CD14-positive monocyte (primary cell): ENCODE measurements at regions not wholly inside any gene's neighbourhood (a gene's known extent, or its start where the extent isn't known, plus 50 kb on each side); places are given as distances from the start of the nearest gene placed in this dataset.

Experiments used
- DNase-seq, 3 donors: peaks; one replicate each; pipeline ENCODE4 v3.0.0-alpha.2; 2011 to 2022
- H2AFZ ChIP-seq: 2 replicates; pipeline ENCODE4 v1.6.0; 2012; ENCODE audit warnings: mild to moderate bottlenecking, low read depth, low read length, inconsistent platforms; ENCODE audit not compliant: insufficient read depth, poor library complexity, severe bottlenecking
- H3K27ac ChIP-seq, 2 donors: 1 replicate in 1 of 2; 2 replicates in 1 of 2; pipeline ENCODE4 v1.5.1; 2012 to 2013; ENCODE audit warnings: low read length in 2 of 2, control low read depth in 1 of 2, inconsistent platforms in 1 of 2, low read depth in 1 of 2, mild to moderate bottlenecking in 1 of 2
- H3K27me3 ChIP-seq, 2 donors: one replicate each; pipeline versions ENCODE4 v1.6.0 to v1.6.1; 2011 to 2013; ENCODE audit warnings: low read length in 2 of 2; ENCODE audit not compliant: control insufficient read depth in 2 of 2, insufficient read depth in 2 of 2
- H3K36me3 ChIP-seq, 2 donors: replicated peaks in 1 of 2; 1 replicate in 1 of 2; 2 replicates in 1 of 2; pipeline versions ENCODE4 v1.5.1 to v1.6.1; 2012 to 2013; ENCODE audit warnings: low read length in 2 of 2, control low read depth in 1 of 2, inconsistent platforms in 1 of 2, mild to moderate bottlenecking in 1 of 2; ENCODE audit not compliant: insufficient read depth in 2 of 2, control insufficient read depth in 1 of 2
- H3K4me1 ChIP-seq, 2 donors: 1 replicate in 1 of 2; 2 replicates in 1 of 2; pipeline versions ENCODE4 v1.5.1 to v1.6.1; 2012 to 2013; ENCODE audit warnings: low read length in 2 of 2, control low read depth in 1 of 2, inconsistent platforms in 1 of 2, mild to moderate bottlenecking in 1 of 2, moderate library complexity in 1 of 2; ENCODE audit not compliant: insufficient read depth in 2 of 2, control insufficient read depth in 1 of 2
- H3K4me2 ChIP-seq: replicated peaks from 2 replicates; pipeline ENCODE3; 2012; ENCODE audit warnings: low read length, moderate library complexity, mild to moderate bottlenecking; ENCODE audit not compliant: poor library complexity, severe bottlenecking; ENCODE audit errors: extremely low read depth
- H3K4me3 ChIP-seq, 3 experiments: fragments of 200-600 bp in 1 of 3; sonication (generic) in 1 of 3; replicated peaks in 1 of 3; 1 replicate in 2 of 3; 2 replicates in 1 of 3; pipeline ENCODE4 v1.5.1; 2011 to 2013; ENCODE audit warnings: low read length in 3 of 3, mild to moderate bottlenecking in 3 of 3, control low read depth in 2 of 3, low read depth in 2 of 3, inconsistent platforms in 1 of 3, moderate library complexity in 1 of 3
- H3K79me2 ChIP-seq: 2 replicates; pipeline ENCODE4 v1.6.0; 2012; ENCODE audit warnings: mild to moderate bottlenecking, control low read depth, inconsistent platforms, low read length, moderate library complexity; ENCODE audit not compliant: insufficient read depth
- H3K9ac ChIP-seq: 2 replicates; pipeline ENCODE4 v1.6.0; 2017; ENCODE audit warnings: low read length, mild to moderate bottlenecking; ENCODE audit not compliant: insufficient read depth, poor library complexity, severe bottlenecking
- H3K9me3 ChIP-seq, 2 donors: replicated peaks in 1 of 2; 1 replicate in 1 of 2; 2 replicates in 1 of 2; pipeline versions ENCODE4 v1.5.1 to v1.6.1; 2012 to 2013; ENCODE audit warnings: low read length in 2 of 2, control low read depth in 1 of 2; ENCODE audit not compliant: control insufficient read depth in 1 of 2, insufficient read depth in 1 of 2
- H4K20me1 ChIP-seq: 2 replicates; pipeline ENCODE4 v1.6.0; 2012; ENCODE audit warnings: mild to moderate bottlenecking, low read length, control low read depth, moderate library complexity; ENCODE audit not compliant: insufficient read depth
- H3K27ac Mint-ChIP-seq, 7 donors: one replicate each; pipeline ENCODE4 v1.8.0; 2020; ENCODE audit warnings: mild to moderate bottlenecking in 7 of 7, mixed read lengths in 7 of 7, moderate library complexity in 6 of 7, inconsistent platforms in 2 of 7
- H3K27me3 Mint-ChIP-seq, 3 donors: one replicate each; pipeline ENCODE4 v1.8.0; 2021 to 2022; ENCODE audit warnings: low read depth in 3 of 3, mild to moderate bottlenecking in 3 of 3, mixed read lengths in 3 of 3, moderate library complexity in 3 of 3, inconsistent platforms in 1 of 3
- H3K36me3 Mint-ChIP-seq, 2 donors: one replicate each; pipeline ENCODE4 v1.8.0; 2020; ENCODE audit warnings: mixed read lengths in 2 of 2, inconsistent platforms in 1 of 2, mild to moderate bottlenecking in 1 of 2
- H3K4me1 Mint-ChIP-seq: one replicate; pipeline ENCODE4 v1.8.0; 2020; ENCODE audit warnings: mild to moderate bottlenecking, mixed read lengths
- H3K4me3 Mint-ChIP-seq, 2 donors: one replicate each; pipeline ENCODE4 v1.8.0; 2020; ENCODE audit warnings: mild to moderate bottlenecking in 2 of 2, mixed read lengths in 2 of 2, moderate library complexity in 1 of 2
- H3K9me3 Mint-ChIP-seq, 7 donors: one replicate each; pipeline ENCODE4 v1.8.0; 2020 to 2022; ENCODE audit warnings: mixed read lengths in 7 of 7, mild to moderate bottlenecking in 6 of 7, moderate library complexity in 6 of 7, inconsistent platforms in 2 of 7
- WGBS: methylation state at CpG from one replicate; pipeline ENCODE4 v1.1.5; 2013; ENCODE audit warnings: missing lambda C conversion rate; ENCODE audit not compliant: insufficient coverage; 5-methylcytosine and 5-hydroxymethylcytosine counted together
- intact Hi-C, 2 donors: fragments of 100-400 bp; cut with micrococcal nuclease; formaldehyde crosslinking; loops; one replicate each; pipeline versions ENCODE4 v1.15.0 to v1.15.1; 2023
- TF ChIP-seq, protein P1 (sequence below): fragments of 200-600 bp; IDR thresholded peaks from one replicate; pipeline ENCODE4 v1.8.0; 2022; ENCODE audit warnings: antibody characterized with exemption, mild to moderate bottlenecking

DNA sequence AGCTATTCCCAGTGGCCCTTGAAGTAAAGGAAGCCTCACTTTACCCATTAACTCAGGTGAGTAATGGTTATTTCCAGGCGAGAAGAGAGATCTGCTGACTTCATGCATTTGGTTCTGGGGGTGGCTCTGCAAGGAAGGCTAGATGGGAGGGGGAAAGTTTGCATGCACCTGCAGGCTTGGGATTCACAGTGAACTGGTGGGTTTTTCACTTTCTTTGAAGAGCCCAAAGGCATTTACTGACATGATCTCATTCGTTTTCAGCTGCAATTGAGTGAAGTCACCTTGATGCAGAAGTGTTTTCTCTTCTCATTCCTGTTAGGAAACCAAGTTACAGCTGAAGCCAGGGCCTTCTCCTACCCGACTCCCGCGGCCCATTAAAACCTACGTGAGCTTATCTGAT lies 131.0 kb upstream of the N4BP1 start:
- H3K4me3 Mint-ChIP-seq: no peak overlapping the region
- WGBS: 57% methylated on average over 5 of the region's 6 CpGs
- no peak overlapping the region for H3K9ac ChIP-seq

DNA sequence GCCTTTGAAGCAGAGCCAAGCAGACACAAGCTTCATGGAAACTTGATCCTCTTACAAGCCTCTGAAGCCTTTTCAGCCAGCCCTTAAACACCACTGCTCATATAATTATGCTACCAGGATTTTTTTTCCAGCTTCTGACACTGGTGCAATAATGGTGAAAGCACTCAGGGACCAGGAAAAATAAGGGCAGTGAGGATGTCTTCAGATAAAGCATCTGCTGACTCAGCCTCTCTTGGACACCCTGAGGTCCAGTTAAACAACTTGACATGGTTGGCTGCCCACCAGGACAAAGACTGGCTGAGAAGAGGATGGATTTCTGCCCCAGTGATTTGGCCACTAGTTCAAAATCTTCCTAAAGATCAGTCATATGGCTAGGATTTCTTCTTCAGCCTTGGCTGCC lies 124.2 kb upstream of the N4BP1 start:
- Histone ChIP-seq H3K36me3 (no peaks in the 10 kb centered on the region), H3K27me3 (no peaks in the 10 kb centered on the region), H3K27ac (no peak overlapping the region), H3K4me1 (no peaks in the 10 kb centered on the region), H3K4me3 (no peak overlapping the region), H3K9ac (no peak overlapping the region), H2AFZ (no peak overlapping the region), H4K20me1 (no peaks in the 10 kb centered on the region), H3K79me2 (no peaks in the 10 kb centered on the region), H3K9me3 (no peaks in the 10 kb centered on the region), H3K4me2 (no peak overlapping the region)
- Mint-ChIP-seq H3K4me1 (no peaks in the 10 kb centered on the region), H3K36me3 (no peaks in the 10 kb centered on the region), H3K27ac (no peak overlapping the region), H3K27me3 (peaks cover 0 to 2% (median 0%) of the 10 kb centered on the region in 3 donors), H3K4me3 (no peak overlapping the region), H3K9me3 (peaks cover 0 to 7% (median 3%) of the 10 kb centered on the region in 7 donors)
- intact Hi-C loops: no loop called here
- DNase-seq: no peak
- TF ChIP-seq, protein P1, sequence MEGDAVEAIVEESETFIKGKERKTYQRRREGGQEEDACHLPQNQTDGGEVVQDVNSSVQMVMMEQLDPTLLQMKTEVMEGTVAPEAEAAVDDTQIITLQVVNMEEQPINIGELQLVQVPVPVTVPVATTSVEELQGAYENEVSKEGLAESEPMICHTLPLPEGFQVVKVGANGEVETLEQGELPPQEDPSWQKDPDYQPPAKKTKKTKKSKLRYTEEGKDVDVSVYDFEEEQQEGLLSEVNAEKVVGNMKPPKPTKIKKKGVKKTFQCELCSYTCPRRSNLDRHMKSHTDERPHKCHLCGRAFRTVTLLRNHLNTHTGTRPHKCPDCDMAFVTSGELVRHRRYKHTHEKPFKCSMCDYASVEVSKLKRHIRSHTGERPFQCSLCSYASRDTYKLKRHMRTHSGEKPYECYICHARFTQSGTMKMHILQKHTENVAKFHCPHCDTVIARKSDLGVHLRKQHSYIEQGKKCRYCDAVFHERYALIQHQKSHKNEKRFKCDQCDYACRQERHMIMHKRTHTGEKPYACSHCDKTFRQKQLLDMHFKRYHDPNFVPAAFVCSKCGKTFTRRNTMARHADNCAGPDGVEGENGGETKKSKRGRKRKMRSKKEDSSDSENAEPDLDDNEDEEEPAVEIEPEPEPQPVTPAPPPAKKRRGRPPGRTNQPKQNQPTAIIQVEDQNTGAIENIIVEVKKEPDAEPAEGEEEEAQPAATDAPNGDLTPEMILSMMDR: no peak

More for the DNA sequence above, 131.0 kb upstream of the N4BP1 start:
- no peaks in the 10 kb centered on the region for H3K27me3 Mint-ChIP-seq
- Histone ChIP-seq H3K27ac (no peak overlapping the region), H3K4me3 (no peak overlapping the region), H3K36me3 (no peaks in the 10 kb centered on the region), H3K4me2 (no peak overlapping the region), H3K27me3 (no peaks in the 10 kb centered on the region), H3K9me3 (peaks cover 8 to 26% of the 10 kb centered on the region in 2 donors), H3K79me2 (no peaks in the 10 kb centered on the region), H2AFZ (no peak overlapping the region), H3K4me1 (no peaks in the 10 kb centered on the region), H4K20me1 (no peaks in the 10 kb centered on the region)
- DNase-seq: no peak
- H3K36me3 Mint-ChIP-seq: no peaks in the 10 kb centered on the region
- no peak overlapping the region for H3K27ac Mint-ChIP-seq
- TF ChIP-seq, protein P1: no peak
- intact Hi-C loops: no loop called here
- no peaks in the 10 kb centered on the region for H3K4me1 Mint-ChIP-seq
- H3K9me3 Mint-ChIP-seq: peaks cover 4 to 23% (median 8%) of the 10 kb centered on the region in 7 donors
